Nephron (organoid): ENCODE measurements at regions not wholly inside any gene's neighbourhood (a gene's known extent, or its start where the extent isn't known, plus 50 kb on each side); places are given as distances from the start of the nearest gene placed in this dataset.

Experiments
- H3K27ac Mint-ChIP-seq, 3 experiments: 2 replicates each; pipeline ENCODE4 v1.8.0; 2020; ENCODE audit warnings: mixed read lengths in 3 of 3, mild to moderate bottlenecking in 2 of 3, moderate library complexity in 1 of 3
- H3K27me3 Mint-ChIP-seq: 2 replicates; pipeline ENCODE4 v1.8.0; 2021; ENCODE audit warnings: low read depth, mild to moderate bottlenecking, moderate library complexity, mixed read lengths
- H3K36me3 Mint-ChIP-seq: 2 replicates; pipeline ENCODE4 v1.8.0; 2020; ENCODE audit warnings: low read depth, mixed read lengths
- H3K4me1 Mint-ChIP-seq: 2 replicates; pipeline ENCODE4 v1.8.0; 2020; ENCODE audit warnings: mixed read lengths
- H3K4me3 Mint-ChIP-seq, 3 experiments: 2 replicates each; pipeline ENCODE4 v1.8.0; 2020; ENCODE audit warnings: mild to moderate bottlenecking in 3 of 3, mixed read lengths in 3 of 3, moderate library complexity in 2 of 3
- H3K9me3 Mint-ChIP-seq: 2 replicates; pipeline ENCODE4 v1.8.0; 2020; ENCODE audit warnings: mixed read lengths
- CTCF ChIP-seq, 3 experiments: fragments of 200-600 bp; sonication (generic); IDR thresholded peaks; one replicate each; pipeline ENCODE4 v1.5.0; 2021; ENCODE audit warnings: antibody characterized with exemption in 3 of 3; ENCODE audit not compliant: unreplicated experiment in 3 of 3

- Mint-ChIP-seq H3K4me1 (peaks cover 55% of the 10 kb centered on the region), H3K9me3 (peaks cover 21% of the 10 kb centered on the region), H3K36me3 (peaks cover 4% of the 10 kb centered on the region), H3K27me3 (no peaks in the 10 kb centered on the region), H3K4me3 (peak overlapping the region in 2 of 3 experiments; percentile 21 to 25), H3K27ac (peak overlapping the region; percentile 91 to 96 (median 94))
- TF ChIP-seq CTCF (IDR thresholded peaks at IDR 0.05; ENCODE audit: unreplicated experiment in 3 of 3) = peak in 2 of 3 experiments; percentile 15 to 20
These were observed 426.6 kb upstream of the CDH11 start for GRCh38 chr16:65548470-65548869.

- no peaks in the 10 kb centered on the region for H3K27me3 Mint-ChIP-seq
These were observed 426.0 kb upstream of the CDH11 start for GRCh38 chr16:65547772-65548446.

GRCh38 chr16:65546353-65546791 lies 424.5 kb upstream of the CDH11 start:
- Mint-ChIP-seq H3K4me1 (peaks cover 66% of the 10 kb centered on the region), H3K27ac (peak overlapping the region; percentile 91 to 96 (median 94))
- no peak for TF ChIP-seq CTCF (IDR thresholded peaks at IDR 0.05; ENCODE audit: unreplicated experiment in 3 of 3)

More at GRCh38 chr16:65547772-65548446, 426.0 kb upstream of the CDH11 start:
- Mint-ChIP-seq H3K4me1 (peaks cover 60% of the 10 kb centered on the region), H3K4me3 (peak overlapping the region in 2 of 3 experiments; percentile 21 to 25), H3K36me3 (peaks cover 4% of the 10 kb centered on the region), H3K9me3 (peaks cover 16% of the 10 kb centered on the region), H3K27ac (peak overlapping the region; percentile 91 to 96 (median 94))
- no peak for TF ChIP-seq CTCF (IDR thresholded peaks at IDR 0.05; ENCODE audit: unreplicated experiment in 3 of 3)

GRCh38 chr16:65545413-65545956 lies 423.6 kb upstream of the CDH11 start:
- Mint-ChIP-seq H3K27me3 (no peaks in the 10 kb centered on the region), H3K9me3 (peaks cover 10% of the 10 kb centered on the region), H3K4me1 (peaks cover 68% of the 10 kb centered on the region), H3K4me3 (peak overlapping the region in 1 of 3 experiments; percentile 19), H3K27ac (peak overlapping the region; percentile 91 to 96 (median 94)), H3K36me3 (no peaks in the 10 kb centered on the region)
- no peak for TF ChIP-seq CTCF (IDR thresholded peaks at IDR 0.05; ENCODE audit: unreplicated experiment in 3 of 3)

More at GRCh38 chr16:65546353-65546791, 424.5 kb upstream of the CDH11 start:
- Mint-ChIP-seq H3K4me3 (peak overlapping the region in 2 of 3 experiments; percentile 11 to 56), H3K36me3 (no peaks in the 10 kb centered on the region), H3K27me3 (no peaks in the 10 kb centered on the region), H3K9me3 (peaks cover 14% of the 10 kb centered on the region)

- peak overlapping the region; percentile 37 to 96 (median 51) for H3K27ac Mint-ChIP-seq
- H3K4me1 Mint-ChIP-seq = peaks cover 65% of the 10 kb centered on the region
- no peak for TF ChIP-seq CTCF (IDR thresholded peaks at IDR 0.05; ENCODE audit: unreplicated experiment in 3 of 3)
- no peaks in the 10 kb centered on the region for H3K27me3 Mint-ChIP-seq
- no peak overlapping the region for H3K4me3 Mint-ChIP-seq
- H3K9me3 Mint-ChIP-seq = peaks cover 7% of the 10 kb centered on the region
- H3K36me3 Mint-ChIP-seq = no peaks in the 10 kb centered on the region
These were observed 422.2 kb upstream of the CDH11 start for GRCh38 chr16:65543781-65544740.
